ENCODE measurements at regions not wholly inside any gene's neighbourhood (a gene's known extent, or its start where the extent isn't known, plus 50 kb on each side); places are given as distances from the start of the nearest gene placed in this dataset.

- TF ChIP-seq, protein P1, sequence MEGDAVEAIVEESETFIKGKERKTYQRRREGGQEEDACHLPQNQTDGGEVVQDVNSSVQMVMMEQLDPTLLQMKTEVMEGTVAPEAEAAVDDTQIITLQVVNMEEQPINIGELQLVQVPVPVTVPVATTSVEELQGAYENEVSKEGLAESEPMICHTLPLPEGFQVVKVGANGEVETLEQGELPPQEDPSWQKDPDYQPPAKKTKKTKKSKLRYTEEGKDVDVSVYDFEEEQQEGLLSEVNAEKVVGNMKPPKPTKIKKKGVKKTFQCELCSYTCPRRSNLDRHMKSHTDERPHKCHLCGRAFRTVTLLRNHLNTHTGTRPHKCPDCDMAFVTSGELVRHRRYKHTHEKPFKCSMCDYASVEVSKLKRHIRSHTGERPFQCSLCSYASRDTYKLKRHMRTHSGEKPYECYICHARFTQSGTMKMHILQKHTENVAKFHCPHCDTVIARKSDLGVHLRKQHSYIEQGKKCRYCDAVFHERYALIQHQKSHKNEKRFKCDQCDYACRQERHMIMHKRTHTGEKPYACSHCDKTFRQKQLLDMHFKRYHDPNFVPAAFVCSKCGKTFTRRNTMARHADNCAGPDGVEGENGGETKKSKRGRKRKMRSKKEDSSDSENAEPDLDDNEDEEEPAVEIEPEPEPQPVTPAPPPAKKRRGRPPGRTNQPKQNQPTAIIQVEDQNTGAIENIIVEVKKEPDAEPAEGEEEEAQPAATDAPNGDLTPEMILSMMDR (conservative IDR thresholded peaks at IDR 0.05), result no peak
- TF ChIP-seq ZFX (IDR thresholded peaks at IDR 0.05), result no peak
Observed at GRCh38 chr6:113018351-113019151, 671.4 kb downstream of the RFPL4B start.

All from C4-2B (cell line).